Hepatocyte (in vitro differentiated cells): ENCODE measurements at regions not wholly inside any gene's neighbourhood (a gene's known extent, or its start where the extent isn't known, plus 50 kb on each side); places are given as distances from the start of the nearest gene placed in this dataset.

Experiments
- EZH2 ChIP-seq: fragments of 200-600 bp; sonication (generic); IDR thresholded peaks from 2 replicates; pipeline ENCODE4 v1.6.1; 2016; ENCODE audit warnings: antibody characterized with exemption, mild to moderate bottlenecking, borderline replicate concordance
- EZH2phosphoT487 ChIP-seq: fragments of 200-600 bp; sonication (generic); IDR thresholded peaks from one replicate; pipeline ENCODE4 v1.6.1; 2018; ENCODE audit warnings: antibody characterized with exemption, mild to moderate bottlenecking, low read depth, moderate library complexity; ENCODE audit not compliant: unreplicated experiment, severe bottlenecking
- TF ChIP-seq, protein P1 (sequence below): fragments of 200-600 bp; sonication (generic); IDR thresholded peaks from 2 replicates; pipeline ENCODE4 v1.5.1; 2016; ENCODE audit warnings: antibody characterized with exemption, mild to moderate bottlenecking; ENCODE audit not compliant: poor library complexity

DNA sequence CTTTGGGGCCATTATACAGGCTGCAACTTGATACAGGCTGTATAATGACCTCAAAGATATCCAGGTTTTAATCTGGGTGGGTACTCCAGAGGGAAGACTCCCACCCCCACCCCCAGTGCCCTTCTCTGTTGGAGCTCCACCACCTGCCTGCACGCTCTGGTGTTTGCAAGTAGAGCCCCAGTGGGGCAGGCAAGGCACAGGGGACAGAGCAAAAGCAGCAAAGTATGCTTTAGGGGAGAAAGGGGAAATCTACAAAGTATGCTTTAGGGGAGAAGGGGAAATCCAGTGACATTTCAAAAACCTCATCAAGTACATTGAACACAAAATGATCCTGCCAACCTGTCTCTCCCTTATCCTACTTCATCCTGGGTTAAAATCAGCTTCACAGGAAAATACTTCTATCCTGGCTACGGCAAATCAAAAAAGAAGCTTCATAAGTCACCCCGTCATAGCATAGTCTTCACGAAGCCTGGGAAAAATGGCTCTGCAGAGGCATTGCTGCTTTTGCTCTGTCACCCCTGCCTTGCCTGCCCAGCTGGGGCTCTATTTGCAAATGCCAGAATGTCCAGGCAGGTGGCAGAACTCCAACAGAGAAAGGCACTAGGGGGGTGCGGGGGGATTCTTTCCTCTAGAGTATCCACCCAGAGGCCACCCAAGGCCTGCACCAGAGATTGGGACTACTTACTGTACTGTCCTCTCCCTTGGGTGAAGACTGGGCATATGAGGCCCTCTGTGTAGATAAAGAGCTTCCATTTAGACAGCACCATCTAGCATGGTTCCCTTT lies 60.9 kb upstream of the ATP11B start:
- TF ChIP-seq, protein P1, sequence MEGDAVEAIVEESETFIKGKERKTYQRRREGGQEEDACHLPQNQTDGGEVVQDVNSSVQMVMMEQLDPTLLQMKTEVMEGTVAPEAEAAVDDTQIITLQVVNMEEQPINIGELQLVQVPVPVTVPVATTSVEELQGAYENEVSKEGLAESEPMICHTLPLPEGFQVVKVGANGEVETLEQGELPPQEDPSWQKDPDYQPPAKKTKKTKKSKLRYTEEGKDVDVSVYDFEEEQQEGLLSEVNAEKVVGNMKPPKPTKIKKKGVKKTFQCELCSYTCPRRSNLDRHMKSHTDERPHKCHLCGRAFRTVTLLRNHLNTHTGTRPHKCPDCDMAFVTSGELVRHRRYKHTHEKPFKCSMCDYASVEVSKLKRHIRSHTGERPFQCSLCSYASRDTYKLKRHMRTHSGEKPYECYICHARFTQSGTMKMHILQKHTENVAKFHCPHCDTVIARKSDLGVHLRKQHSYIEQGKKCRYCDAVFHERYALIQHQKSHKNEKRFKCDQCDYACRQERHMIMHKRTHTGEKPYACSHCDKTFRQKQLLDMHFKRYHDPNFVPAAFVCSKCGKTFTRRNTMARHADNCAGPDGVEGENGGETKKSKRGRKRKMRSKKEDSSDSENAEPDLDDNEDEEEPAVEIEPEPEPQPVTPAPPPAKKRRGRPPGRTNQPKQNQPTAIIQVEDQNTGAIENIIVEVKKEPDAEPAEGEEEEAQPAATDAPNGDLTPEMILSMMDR = no peak
- TF ChIP-seq EZH2phosphoT487 = no peak
- TF ChIP-seq EZH2 = no peak
